Thyroid gland (tissue), 4 donors: ENCODE measurements at regions not wholly inside any gene's neighbourhood (a gene's known extent, or its start where the extent isn't known, plus 50 kb on each side); places are given as distances from the start of the nearest gene placed in this dataset.

Source experiments
- DNase-seq, 2 donors: peaks; one replicate each; pipeline ENCODE4 v3.0.0-alpha.2; 2019
- H3K27ac ChIP-seq, 3 donors: fragments of 200-600 bp; sonication (generic); 1 replicate in 2 of 3; 2 replicates in 1 of 3; pipeline ENCODE4 v1.5.1; 2016 to 2019; ENCODE audit warnings: mild to moderate bottlenecking in 1 of 3, moderate library complexity in 1 of 3
- H3K27me3 ChIP-seq: fragments of 200-600 bp; sonication (generic); one replicate; pipeline ENCODE4 v1.5.1; 2019
- H3K36me3 ChIP-seq, 2 donors: fragments of 200-600 bp; sonication (generic); one replicate each; pipeline ENCODE4 v1.5.1; 2016 to 2019
- H3K4me1 ChIP-seq, 2 donors: fragments of 200-600 bp; sonication (generic); one replicate each; pipeline ENCODE4 v1.5.1; 2017 to 2019
- H3K4me3 ChIP-seq, 3 donors: fragments of 200-600 bp; sonication (generic); replicated peaks in 1 of 3; 1 replicate in 2 of 3; 2 replicates in 1 of 3; pipeline ENCODE4 v1.5.1; 2016; ENCODE audit warnings: mild to moderate bottlenecking in 1 of 3
- H3K9me3 ChIP-seq: fragments of 200-600 bp; sonication (generic); one replicate; pipeline ENCODE4 v1.5.1; 2017
- POLR2A ChIP-seq, 2 donors: fragments of 450-650 bp; IDR thresholded peaks; one replicate each; pipeline ENCODE4 v1.6.1; 2017; ENCODE audit warnings: antibody characterized with exemption in 2 of 2, mild to moderate bottlenecking in 2 of 2, moderate library complexity in 1 of 2
- WGBS, 2 donors: methylation state at CpG; one replicate each; pipeline ENCODE4 v1.1.5; 2017; 5-methylcytosine and 5-hydroxymethylcytosine counted together
- intact Hi-C: fragments of 100-400 bp; cut with DNase I; formaldehyde crosslinking; loops from one replicate; pipeline ENCODE4 v1.15.1; 2023
- TF ChIP-seq, protein P1 (sequence below), 6 experiments: fragments of 200-600 bp in 3 of 6; fragments of 450-650 bp in 3 of 6; sonication (generic) in 3 of 6; IDR thresholded peaks; one replicate each; pipeline ENCODE4 v1.5.1; 2016 to 2019; ENCODE audit warnings: antibody characterized with exemption in 6 of 6, mild to moderate bottlenecking in 2 of 6, inconsistent platforms in 1 of 6, moderate library complexity in 1 of 6

DNA sequence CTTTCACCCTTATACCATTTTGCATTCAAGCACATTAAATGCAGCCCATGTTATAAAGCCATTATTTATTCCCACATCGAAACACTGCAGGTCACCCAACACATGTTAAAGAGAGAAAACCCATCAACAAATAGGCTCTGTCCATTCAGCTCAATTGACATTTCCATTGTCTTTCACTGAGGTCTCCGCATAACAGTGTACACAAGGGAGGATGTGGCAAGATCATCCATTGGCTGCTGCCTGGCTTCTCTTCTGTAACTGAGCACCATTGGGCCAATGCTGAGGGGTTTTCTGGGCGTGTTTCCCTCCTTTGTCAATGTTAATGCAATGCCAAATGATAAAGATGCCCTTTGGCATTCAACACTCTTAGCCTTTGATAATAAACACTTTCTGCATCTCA, 278.1 kb upstream of the SP4 start:
- H3K27me3 ChIP-seq, result no peaks in the 10 kb centered on the region
- H3K9me3 ChIP-seq, result no peaks in the 10 kb centered on the region
- 89 to 93% methylated on average over 3 of the region's 3 CpGs for WGBS, 2 donors
- no peaks in the 10 kb centered on the region for H3K36me3 ChIP-seq
- intact Hi-C loops, result no loop called here
- no peak overlapping the region for H3K27ac ChIP-seq
- DNase-seq, result no peak
- no peak for TF ChIP-seq POLR2A (IDR thresholded peaks at IDR 0.05)
- TF ChIP-seq, protein P1, sequence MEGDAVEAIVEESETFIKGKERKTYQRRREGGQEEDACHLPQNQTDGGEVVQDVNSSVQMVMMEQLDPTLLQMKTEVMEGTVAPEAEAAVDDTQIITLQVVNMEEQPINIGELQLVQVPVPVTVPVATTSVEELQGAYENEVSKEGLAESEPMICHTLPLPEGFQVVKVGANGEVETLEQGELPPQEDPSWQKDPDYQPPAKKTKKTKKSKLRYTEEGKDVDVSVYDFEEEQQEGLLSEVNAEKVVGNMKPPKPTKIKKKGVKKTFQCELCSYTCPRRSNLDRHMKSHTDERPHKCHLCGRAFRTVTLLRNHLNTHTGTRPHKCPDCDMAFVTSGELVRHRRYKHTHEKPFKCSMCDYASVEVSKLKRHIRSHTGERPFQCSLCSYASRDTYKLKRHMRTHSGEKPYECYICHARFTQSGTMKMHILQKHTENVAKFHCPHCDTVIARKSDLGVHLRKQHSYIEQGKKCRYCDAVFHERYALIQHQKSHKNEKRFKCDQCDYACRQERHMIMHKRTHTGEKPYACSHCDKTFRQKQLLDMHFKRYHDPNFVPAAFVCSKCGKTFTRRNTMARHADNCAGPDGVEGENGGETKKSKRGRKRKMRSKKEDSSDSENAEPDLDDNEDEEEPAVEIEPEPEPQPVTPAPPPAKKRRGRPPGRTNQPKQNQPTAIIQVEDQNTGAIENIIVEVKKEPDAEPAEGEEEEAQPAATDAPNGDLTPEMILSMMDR (IDR thresholded peaks at IDR 0.05), result no peak
- no peaks in the 10 kb centered on the region for H3K4me1 ChIP-seq
- no peak overlapping the region for H3K4me3 ChIP-seq

DNA sequence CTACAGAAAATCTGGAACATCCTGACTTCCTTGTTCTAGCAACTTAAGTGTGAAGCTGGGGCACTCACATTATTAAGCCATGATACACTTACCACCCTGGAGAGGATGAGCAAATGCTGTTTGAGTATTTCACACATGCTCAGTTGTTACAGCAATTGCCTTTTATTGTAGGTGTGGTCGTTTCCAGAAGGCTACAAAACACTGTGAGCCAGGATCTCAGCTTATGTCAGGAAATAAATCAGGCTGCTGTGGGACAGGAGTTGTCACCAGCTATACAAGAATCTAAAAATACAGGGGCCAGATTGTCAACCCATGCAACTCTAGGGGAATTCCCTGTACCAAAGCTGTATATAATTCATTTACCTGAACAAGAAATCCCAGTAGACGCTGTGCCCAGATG, 273.3 kb upstream of the SP4 start:
- 63% methylated on average over 2 of the region's 2 CpGs for WGBS, 2 donors
- Histone ChIP-seq H3K27ac (no peak overlapping the region), H3K36me3 (no peaks in the 10 kb centered on the region), H3K4me1 (no peaks in the 10 kb centered on the region), H3K9me3 (no peaks in the 10 kb centered on the region), H3K4me3 (no peak overlapping the region), H3K27me3 (no peaks in the 10 kb centered on the region)
- intact Hi-C loops, result no loop called here
- no peak for TF ChIP-seq POLR2A (IDR thresholded peaks at IDR 0.05)
- TF ChIP-seq, protein P1 (IDR thresholded peaks at IDR 0.05), result no peak
- no peak for DNase-seq

DNA sequence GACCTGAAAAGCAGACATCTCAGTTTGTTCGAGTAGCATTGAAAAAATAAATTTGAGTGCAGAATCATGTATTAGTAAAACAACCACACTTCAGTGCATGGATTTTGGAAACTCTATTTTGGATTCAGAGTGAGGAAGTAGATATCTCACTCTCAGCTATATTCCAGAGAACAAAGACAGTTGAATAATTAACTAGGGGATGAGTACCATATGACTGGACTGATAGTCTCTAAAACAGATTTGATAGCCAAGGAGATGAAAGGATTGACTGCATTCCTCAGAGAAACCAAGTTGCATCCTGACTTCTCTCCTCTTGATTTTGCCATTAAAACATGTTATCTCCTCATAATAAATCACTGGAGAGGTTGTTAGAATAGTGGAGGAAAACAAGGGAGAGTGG, 268.4 kb upstream of the SP4 start:
- 88 to 89% methylated on average over 1 of the region's 1 CpG for WGBS, 2 donors
- Histone ChIP-seq H3K4me3 (no peak overlapping the region), H3K4me1 (no peaks in the 10 kb centered on the region), H3K9me3 (no peaks in the 10 kb centered on the region), H3K27me3 (no peaks in the 10 kb centered on the region), H3K36me3 (no peaks in the 10 kb centered on the region), H3K27ac (no peak overlapping the region)
- no peak for TF ChIP-seq POLR2A (IDR thresholded peaks at IDR 0.05)
- TF ChIP-seq, protein P1 (IDR thresholded peaks at IDR 0.05), result no peak
- intact Hi-C loops, result no loop called here
- DNase-seq, result no peak

DNA sequence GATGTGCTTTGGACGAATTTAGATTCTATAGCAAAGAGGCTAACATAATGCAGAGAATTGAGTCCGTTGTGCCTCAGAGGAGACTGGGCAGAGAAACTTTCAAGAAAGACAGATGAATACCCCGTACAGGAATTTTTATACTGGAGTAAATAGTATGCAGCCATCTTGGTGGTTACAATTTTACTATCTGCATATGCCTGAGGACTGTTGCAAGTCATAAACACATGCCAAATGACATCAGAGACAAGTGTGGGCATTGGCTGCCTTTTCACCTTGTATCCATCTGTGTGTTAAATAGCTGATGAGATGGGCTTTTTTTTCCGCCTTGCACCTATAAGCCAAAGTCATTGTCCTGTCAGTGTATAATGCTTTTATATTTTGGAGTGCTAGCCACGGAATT, 267.5 kb upstream of the SP4 start:
- H3K4me1 ChIP-seq, result no peaks in the 10 kb centered on the region
- no peak for TF ChIP-seq POLR2A (IDR thresholded peaks at IDR 0.05)
- TF ChIP-seq, protein P1 (IDR thresholded peaks at IDR 0.05), result no peak
- no peaks in the 10 kb centered on the region for H3K36me3 ChIP-seq
- H3K9me3 ChIP-seq, result no peaks in the 10 kb centered on the region
- no peak overlapping the region for H3K4me3 ChIP-seq
- WGBS, 2 donors, result 77 to 89% methylated on average over 5 of the region's 5 CpGs
- no peak overlapping the region for H3K27ac ChIP-seq
- no peak for DNase-seq
- intact Hi-C loops, result no loop called here
- no peaks in the 10 kb centered on the region for H3K27me3 ChIP-seq

DNA sequence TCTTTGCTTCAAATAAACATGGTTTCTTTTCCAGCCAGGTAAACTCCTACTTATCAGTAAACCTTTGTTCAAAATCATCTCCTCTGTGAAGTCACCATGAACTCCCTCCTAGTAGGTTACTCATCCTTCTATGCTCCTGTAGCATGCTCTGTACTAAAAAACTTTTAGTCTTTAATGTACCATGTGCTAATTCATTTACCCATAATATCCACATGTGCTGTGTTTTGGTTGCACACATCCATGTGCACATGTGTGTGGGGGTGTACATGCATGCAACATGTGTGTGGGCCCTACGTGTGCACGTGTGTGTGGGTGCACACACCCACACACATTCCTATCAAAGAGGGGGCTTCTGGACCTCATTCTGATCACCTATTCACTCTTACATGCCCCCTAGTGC, 259.9 kb upstream of the SP4 start:
- Histone ChIP-seq H3K4me3 (no peak overlapping the region), H3K27ac (no peak overlapping the region), H3K9me3 (no peaks in the 10 kb centered on the region), H3K36me3 (no peaks in the 10 kb centered on the region), H3K4me1 (no peaks in the 10 kb centered on the region), H3K27me3 (no peaks in the 10 kb centered on the region)
- no peak for TF ChIP-seq POLR2A (IDR thresholded peaks at IDR 0.05)
- TF ChIP-seq, protein P1 (IDR thresholded peaks at IDR 0.05), result no peak
- 83 to 88% methylated on average over 2 of the region's 2 CpGs for WGBS, 2 donors
- intact Hi-C loops, result no loop called here
- DNase-seq, result no peak
